ENCODE measurements at regions not wholly inside any gene's neighbourhood (a gene's known extent, or its start where the extent isn't known, plus 50 kb on each side); places are given as distances from the start of the nearest gene placed in this dataset.

- TF ChIP-seq EZH2phosphoT487 (IDR thresholded peaks at IDR 0.05; ENCODE audit: unreplicated experiment) (no peak), EZH2 (IDR thresholded peaks at IDR 0.05; ENCODE audit: low read depth, unreplicated experiment) (no peak), CREB1 (CRISPR knock-in tag; IDR thresholded peaks at IDR 0.05; ENCODE audit: low read depth) (no peak), POLR2AphosphoS5 (IDR thresholded peaks at IDR 0.05; ENCODE audit: low read depth) (no peak), NANOG (IDR thresholded peaks at IDR 0.05; ENCODE audit: borderline replicate concordance) (no peak), REST (IDR thresholded peaks at IDR 0.05; ENCODE audit: unreplicated experiment) (no peak), JUNB (IDR thresholded peaks at IDR 0.05; ENCODE audit: unreplicated experiment) (no peak)
- TF ChIP-seq, protein P1, sequence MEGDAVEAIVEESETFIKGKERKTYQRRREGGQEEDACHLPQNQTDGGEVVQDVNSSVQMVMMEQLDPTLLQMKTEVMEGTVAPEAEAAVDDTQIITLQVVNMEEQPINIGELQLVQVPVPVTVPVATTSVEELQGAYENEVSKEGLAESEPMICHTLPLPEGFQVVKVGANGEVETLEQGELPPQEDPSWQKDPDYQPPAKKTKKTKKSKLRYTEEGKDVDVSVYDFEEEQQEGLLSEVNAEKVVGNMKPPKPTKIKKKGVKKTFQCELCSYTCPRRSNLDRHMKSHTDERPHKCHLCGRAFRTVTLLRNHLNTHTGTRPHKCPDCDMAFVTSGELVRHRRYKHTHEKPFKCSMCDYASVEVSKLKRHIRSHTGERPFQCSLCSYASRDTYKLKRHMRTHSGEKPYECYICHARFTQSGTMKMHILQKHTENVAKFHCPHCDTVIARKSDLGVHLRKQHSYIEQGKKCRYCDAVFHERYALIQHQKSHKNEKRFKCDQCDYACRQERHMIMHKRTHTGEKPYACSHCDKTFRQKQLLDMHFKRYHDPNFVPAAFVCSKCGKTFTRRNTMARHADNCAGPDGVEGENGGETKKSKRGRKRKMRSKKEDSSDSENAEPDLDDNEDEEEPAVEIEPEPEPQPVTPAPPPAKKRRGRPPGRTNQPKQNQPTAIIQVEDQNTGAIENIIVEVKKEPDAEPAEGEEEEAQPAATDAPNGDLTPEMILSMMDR (conservative IDR thresholded peaks at IDR 0.05; ENCODE audit: low read depth in 2 of 2): no peak
Measured at GRCh38 chr11:87903345-87903744, 271.9 kb downstream of the RAB38 start.

All from GM23338 (cell line).